K562 (cell line): ENCODE measurements at regions not wholly inside any gene's neighbourhood (a gene's known extent, or its start where the extent isn't known, plus 50 kb on each side); places are given as distances from the start of the nearest gene placed in this dataset.
A peak's percentile ranks its signal among the peaks of the same experiment; 100 is the strongest.

Experiments
- CBFA2T2 ChIP-seq: fragments of 450-650 bp; conservative IDR thresholded peaks from 2 replicates; pipeline ENCODE4 v1.6.1; 2017; ENCODE audit warnings: mild to moderate bottlenecking
- CHD2 ChIP-seq: IDR thresholded peaks from 2 replicates; pipeline ENCODE4 v1.6.1; 2011; ENCODE audit warnings: low read depth, low read length
- E2F6 ChIP-seq, 2 experiments: IDR thresholded peaks; 2 replicates each; pipeline ENCODE4 v1.6.1; 2011; ENCODE audit warnings: borderline replicate concordance in 1 of 2, control low read depth in 1 of 2, low read depth in 1 of 2, low read length in 1 of 2, mild to moderate bottlenecking in 1 of 2, mixed read lengths in 1 of 2, moderate library complexity in 1 of 2; ENCODE audit not compliant: insufficient read depth in 1 of 2, insufficient read length in 1 of 2, poor library complexity in 1 of 2, severe bottlenecking in 1 of 2; ENCODE audit errors: extremely low read depth in 1 of 2
- ESRRA ChIP-seq: fragments of 450-650 bp; IDR thresholded peaks from 2 replicates; pipeline ENCODE4 v1.6.1; 2014; ENCODE audit warnings: low read depth, mild to moderate bottlenecking, moderate library complexity, borderline replicate concordance
- HINFP ChIP-seq: fragments of 450-650 bp; conservative IDR thresholded peaks from 2 replicates; pipeline ENCODE4 v1.6.1; 2016; ENCODE audit warnings: missing genetic modification characterization, low read depth, mild to moderate bottlenecking, control low read depth, missing compliant biosample characterization
- MCM5 ChIP-seq: fragments of 450-650 bp; IDR thresholded peaks from 2 replicates; pipeline ENCODE4 v1.6.1; 2016; ENCODE audit warnings: low read depth
- MLX ChIP-seq, 2 experiments: fragments of 450-650 bp in 1 of 2; sonication (generic) in 1 of 2; formaldehyde crosslinking; conservative IDR thresholded peaks; 2 replicates each; pipeline versions ENCODE4 v1.4.0 to v1.8.1; 2020 to 2022; ENCODE audit warnings: mild to moderate bottlenecking in 1 of 2, missing genetic modification reagents in 1 of 2
- NCOA6 ChIP-seq: fragments of 450-650 bp; IDR thresholded peaks from 2 replicates; pipeline ENCODE4 v1.6.1; 2017; ENCODE audit warnings: mild to moderate bottlenecking
- RBM17 ChIP-seq: fragments of 200-400 bp; formaldehyde crosslinking; IDR thresholded peaks from 2 replicates; pipeline ENCODE4 v1.6.1; 2017; ENCODE audit warnings: low read depth, mild to moderate bottlenecking, low read length, borderline replicate concordance
- RBM39 ChIP-seq: fragments of 200-400 bp; formaldehyde crosslinking; optimal IDR thresholded peaks from 2 replicates; pipeline ENCODE3; 2018; ENCODE audit warnings: low read depth, low read length
- SRF ChIP-seq, 2 experiments: fragments of 250-450, 450-650 bp in 1 of 2; sonication (Bioruptor Pico) in 1 of 2; sonication (generic) in 1 of 2; formaldehyde crosslinking; IDR thresholded peaks; 2 replicates each; pipeline versions ENCODE4 v1.5.0 to v1.5.1; 2020 to 2022; ENCODE audit warnings: mild to moderate bottlenecking in 1 of 2, missing genetic modification reagents in 1 of 2
- TOE1 ChIP-seq, 2 experiments: fragments of 450-650 bp in 1 of 2; sonication (generic) in 1 of 2; formaldehyde crosslinking in 1 of 2; IDR thresholded peaks; 2 replicates each; pipeline versions ENCODE4 v1.7.1 to v1.8.0; 2016 to 2022; ENCODE audit warnings: borderline replicate concordance in 2 of 2, mild to moderate bottlenecking in 2 of 2, antibody characterized with exemption in 1 of 2, inconsistent platforms in 1 of 2, low read depth in 1 of 2, missing genetic modification reagents in 1 of 2, moderate library complexity in 1 of 2
- ZNF146 ChIP-seq: IDR thresholded peaks from one replicate; pipeline ENCODE4 v1.6.1; 2018; ENCODE audit warnings: missing compliant biosample characterization; ENCODE audit not compliant: unreplicated experiment
- ZNF584 ChIP-seq: fragments of 200-800 bp; sonication (Bioruptor generic); IDR thresholded peaks from 2 replicates; pipeline ENCODE4 v1.6.1; 2016; ENCODE audit warnings: low read depth, mild to moderate bottlenecking, missing genetic modification characterization, missing compliant biosample characterization
- TF ChIP-seq, protein P1 (sequence below), 2 experiments: fragments of 450-650 bp; IDR thresholded peaks; 2 replicates each; pipeline ENCODE4 v1.6.1; 2016; ENCODE audit warnings: mild to moderate bottlenecking in 2 of 2, borderline replicate concordance in 1 of 2, low read depth in 1 of 2, moderate library complexity in 1 of 2

DNA sequence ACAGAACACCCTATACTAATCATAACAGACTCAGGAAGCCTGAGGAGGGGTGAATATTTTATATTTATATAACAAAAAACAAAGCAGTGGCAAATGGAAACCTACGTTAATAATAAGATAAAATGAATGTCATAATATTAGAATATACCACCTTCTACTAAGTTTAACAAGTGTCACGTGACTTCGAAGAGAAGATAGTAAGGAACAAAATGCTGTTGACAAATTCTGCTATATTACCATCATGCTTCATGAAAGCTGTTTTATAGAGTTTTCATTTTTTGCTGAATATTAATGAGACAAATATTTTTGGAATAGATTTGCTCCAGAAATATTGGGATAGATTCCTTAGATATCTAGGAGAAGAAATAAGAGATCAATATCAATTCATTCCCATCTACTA lies 450.6 kb upstream of the DCN start (continued):
- TF ChIP-seq, protein P1, sequence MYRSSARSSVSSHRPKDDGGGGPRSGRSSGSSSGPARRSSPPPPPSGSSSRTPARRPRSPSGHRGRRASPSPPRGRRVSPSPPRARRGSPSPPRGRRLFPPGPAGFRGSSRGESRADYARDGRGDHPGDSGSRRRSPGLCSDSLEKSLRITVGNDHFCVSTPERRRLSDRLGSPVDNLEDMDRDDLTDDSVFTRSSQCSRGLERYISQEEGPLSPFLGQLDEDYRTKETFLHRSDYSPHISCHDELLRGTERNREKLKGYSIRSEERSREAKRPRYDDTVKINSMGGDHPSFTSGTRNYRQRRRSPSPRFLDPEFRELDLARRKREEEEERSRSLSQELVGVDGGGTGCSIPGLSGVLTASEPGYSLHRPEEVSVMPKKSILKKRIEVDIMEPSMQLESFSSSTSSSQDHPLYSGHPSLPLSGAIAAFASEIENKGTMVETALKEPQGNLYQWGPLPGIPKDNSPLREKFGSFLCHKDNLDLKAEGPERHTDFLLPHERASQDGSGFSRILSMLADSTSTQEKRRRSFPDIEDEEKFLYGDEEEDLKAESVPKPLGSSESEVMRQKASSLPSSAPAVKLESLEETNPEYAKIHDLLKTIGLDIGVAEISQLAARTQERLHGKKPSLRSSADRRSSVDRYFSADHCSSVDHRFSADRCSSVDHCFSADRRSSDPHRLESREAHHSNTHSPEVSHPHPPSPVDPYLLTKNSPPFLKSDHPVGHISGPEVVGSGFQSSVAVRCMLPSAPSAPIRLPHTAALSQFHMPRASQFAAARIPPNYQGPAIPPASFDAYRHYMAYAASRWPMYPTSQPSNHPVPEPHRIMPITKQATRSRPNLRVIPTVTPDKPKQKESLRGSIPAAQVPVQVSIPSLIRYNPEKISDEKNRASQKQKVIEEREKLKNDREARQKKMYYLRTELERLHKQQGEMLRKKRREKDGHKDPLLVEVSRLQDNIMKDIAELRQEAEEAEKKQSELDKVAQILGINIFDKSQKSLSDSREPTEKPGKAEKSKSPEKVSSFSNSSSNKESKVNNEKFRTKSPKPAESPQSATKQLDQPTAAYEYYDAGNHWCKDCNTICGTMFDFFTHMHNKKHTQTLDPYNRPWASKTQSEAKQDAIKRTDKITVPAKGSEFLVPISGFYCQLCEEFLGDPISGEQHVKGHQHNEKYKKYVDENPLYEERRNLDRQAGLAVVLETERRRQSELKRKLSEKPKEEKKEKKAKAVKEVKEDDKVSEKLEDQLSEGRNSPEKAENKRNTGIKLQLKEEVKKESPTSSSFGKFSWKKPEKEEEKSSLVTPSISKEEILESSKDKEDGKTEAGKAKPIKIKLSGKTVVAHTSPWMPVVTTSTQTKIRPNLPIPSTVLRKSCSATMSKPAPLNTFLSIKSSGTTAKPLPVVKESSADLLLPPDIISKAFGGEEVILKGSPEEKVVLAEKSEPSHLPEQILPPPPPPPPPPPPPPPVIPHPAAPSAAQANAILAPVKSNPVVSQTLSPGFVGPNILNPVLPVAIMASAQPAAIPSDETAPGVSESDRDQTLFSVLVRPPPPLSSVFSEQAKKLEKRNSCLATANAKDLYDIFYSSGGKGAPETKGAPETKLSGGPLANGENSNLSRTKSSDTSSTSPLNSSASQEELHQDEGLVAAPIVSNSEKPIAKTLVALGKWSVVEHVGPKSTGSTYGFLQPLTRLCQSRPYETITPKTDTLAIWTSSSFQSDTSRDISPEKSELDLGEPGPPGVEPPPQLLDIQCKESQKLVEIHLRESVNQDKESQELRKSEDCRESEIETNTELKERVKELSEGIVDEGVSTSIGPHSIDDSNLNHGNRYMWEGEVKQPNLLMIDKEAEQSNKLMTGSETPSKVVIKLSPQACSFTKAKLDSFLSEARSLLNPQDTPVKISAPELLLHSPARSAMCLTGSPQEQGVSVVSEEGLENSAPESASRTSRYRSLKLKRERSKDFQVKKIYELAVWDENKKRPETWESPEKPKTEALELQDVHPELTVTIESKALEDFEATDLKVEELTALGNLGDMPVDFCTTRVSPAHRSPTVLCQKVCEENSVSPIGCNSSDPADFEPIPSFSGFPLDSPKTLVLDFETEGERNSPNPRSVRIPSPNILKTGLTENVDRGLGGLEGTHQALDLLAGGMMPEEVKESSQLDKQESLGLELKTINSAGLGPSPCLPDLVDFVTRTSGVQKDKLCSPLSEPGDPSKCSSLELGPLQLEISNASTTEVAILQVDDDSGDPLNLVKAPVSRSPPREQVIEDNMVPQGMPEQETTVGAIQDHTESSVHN (IDR thresholded peaks at IDR 0.05; ENCODE audit: borderline replicate concordance in 1 of 2, low read depth in 1 of 2) = peak in 1 of 2 experiments; percentile 79; a peak in 1 of 4 replicates
- TF ChIP-seq SRF (CRISPR knock-in tag; IDR thresholded peaks at IDR 0.05) (no peak), ZNF584 (CRISPR knock-in tag) (no peak), RBM39 (no peak), ZNF146 (no peak), NCOA6 (no peak), RBM17 (no peak), TOE1 (IDR thresholded peaks at IDR 0.05; ENCODE audit: borderline replicate concordance) (peak; percentile 96), TOE1 (CRISPR knock-in tag; IDR thresholded peaks at IDR 0.05; ENCODE audit: borderline replicate concordance, low read depth) (no peak), E2F6 (IDR thresholded peaks at IDR 0.05; ENCODE audit: borderline replicate concordance in 1 of 2, extremely low read depth in 1 of 2, insufficient read depth in 1 of 2, insufficient read length in 1 of 2, low read depth in 1 of 2, low read length in 1 of 2, poor library complexity in 1 of 2, severe bottlenecking in 1 of 2) (no peak), CBFA2T2 (peak; percentile 83), ESRRA (no peak), MLX (CRISPR knock-in tag; conservative IDR thresholded peaks at IDR 0.05) (no peak), CHD2 (no peak), MCM5 (no peak), HINFP (tag) (no peak)
